PFSK-1 (cell line): ENCODE measurements at regions not wholly inside any gene's neighbourhood (a gene's known extent, or its start where the extent isn't known, plus 50 kb on each side); places are given as distances from the start of the nearest gene placed in this dataset.

ENCODE experiments used
- POLR2AphosphoS5 ChIP-seq: IDR thresholded peaks from 2 replicates; pipeline ENCODE4 v1.6.1; 2012; ENCODE audit warnings: low read depth, mild to moderate bottlenecking, control low read depth, low read length, moderate library complexity
- SIN3A ChIP-seq: IDR thresholded peaks from 2 replicates; pipeline ENCODE4 v1.6.1; 2012; ENCODE audit warnings: mild to moderate bottlenecking, low read length, moderate library complexity, borderline replicate concordance; ENCODE audit not compliant: insufficient read depth
- TAF1 ChIP-seq: IDR thresholded peaks from 2 replicates; pipeline ENCODE4 v1.6.1; 2012; ENCODE audit warnings: low read length, control low read depth, borderline replicate concordance; ENCODE audit not compliant: insufficient read depth
- TF ChIP-seq, protein P1 (sequence below), 2 experiments: IDR thresholded peaks; 2 replicates each; pipeline versions ENCODE4 v1.6.1 to v1.8.0; 2011 to 2012; ENCODE audit warnings: low read depth in 2 of 2, low read length in 2 of 2, control low read depth in 1 of 2, inconsistent platforms in 1 of 2, mild to moderate bottlenecking in 1 of 2, moderate library complexity in 1 of 2; ENCODE audit not compliant: insufficient read depth in 1 of 2

DNA sequence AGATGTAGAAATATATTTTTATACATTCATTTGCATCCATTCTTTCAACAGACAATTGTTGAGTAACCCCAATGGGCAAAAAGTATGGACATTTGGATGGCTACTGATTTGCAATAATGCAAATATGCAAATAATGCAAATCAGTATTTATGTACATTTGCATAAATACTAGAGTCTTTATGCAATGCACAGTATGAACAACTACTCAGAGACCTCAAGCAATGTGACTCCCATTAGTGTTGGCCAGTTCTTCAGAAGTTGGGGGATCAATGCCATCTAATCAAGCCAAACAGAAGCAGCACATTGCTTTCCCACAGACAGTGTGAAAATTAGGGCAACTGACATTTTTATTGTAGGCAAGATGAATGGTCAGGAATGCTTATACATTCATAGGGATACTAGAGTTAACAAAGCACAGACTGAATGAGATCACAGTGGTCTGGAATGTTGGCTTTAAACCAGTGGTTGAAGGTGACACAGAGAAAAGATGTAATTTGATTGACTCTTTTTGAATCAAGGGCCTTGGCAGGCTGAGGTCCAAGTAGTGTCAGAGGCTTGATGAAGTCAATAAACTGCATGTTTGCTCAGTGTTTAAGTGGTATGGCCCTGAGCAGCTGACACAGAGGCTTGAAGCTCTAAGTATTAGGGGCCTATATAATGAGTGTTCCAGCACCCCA lies 256.6 kb downstream of the CTH start:
- TF ChIP-seq SIN3A: no peak
- TF ChIP-seq POLR2AphosphoS5: no peak
- TF ChIP-seq, protein P1, sequence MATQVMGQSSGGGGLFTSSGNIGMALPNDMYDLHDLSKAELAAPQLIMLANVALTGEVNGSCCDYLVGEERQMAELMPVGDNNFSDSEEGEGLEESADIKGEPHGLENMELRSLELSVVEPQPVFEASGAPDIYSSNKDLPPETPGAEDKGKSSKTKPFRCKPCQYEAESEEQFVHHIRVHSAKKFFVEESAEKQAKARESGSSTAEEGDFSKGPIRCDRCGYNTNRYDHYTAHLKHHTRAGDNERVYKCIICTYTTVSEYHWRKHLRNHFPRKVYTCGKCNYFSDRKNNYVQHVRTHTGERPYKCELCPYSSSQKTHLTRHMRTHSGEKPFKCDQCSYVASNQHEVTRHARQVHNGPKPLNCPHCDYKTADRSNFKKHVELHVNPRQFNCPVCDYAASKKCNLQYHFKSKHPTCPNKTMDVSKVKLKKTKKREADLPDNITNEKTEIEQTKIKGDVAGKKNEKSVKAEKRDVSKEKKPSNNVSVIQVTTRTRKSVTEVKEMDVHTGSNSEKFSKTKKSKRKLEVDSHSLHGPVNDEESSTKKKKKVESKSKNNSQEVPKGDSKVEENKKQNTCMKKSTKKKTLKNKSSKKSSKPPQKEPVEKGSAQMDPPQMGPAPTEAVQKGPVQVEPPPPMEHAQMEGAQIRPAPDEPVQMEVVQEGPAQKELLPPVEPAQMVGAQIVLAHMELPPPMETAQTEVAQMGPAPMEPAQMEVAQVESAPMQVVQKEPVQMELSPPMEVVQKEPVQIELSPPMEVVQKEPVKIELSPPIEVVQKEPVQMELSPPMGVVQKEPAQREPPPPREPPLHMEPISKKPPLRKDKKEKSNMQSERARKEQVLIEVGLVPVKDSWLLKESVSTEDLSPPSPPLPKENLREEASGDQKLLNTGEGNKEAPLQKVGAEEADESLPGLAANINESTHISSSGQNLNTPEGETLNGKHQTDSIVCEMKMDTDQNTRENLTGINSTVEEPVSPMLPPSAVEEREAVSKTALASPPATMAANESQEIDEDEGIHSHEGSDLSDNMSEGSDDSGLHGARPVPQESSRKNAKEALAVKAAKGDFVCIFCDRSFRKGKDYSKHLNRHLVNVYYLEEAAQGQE (IDR thresholded peaks at IDR 0.05; ENCODE audit: insufficient read depth in 1 of 2, low read depth in 2 of 2, low read length in 2 of 2): no peak
- no peak for TF ChIP-seq TAF1
